WERI-Rb-1 (cell line): ENCODE measurements at regions not wholly inside any gene's neighbourhood (a gene's known extent, or its start where the extent isn't known, plus 50 kb on each side); places are given as distances from the start of the nearest gene placed in this dataset.

Source experiments
- DNase-seq: peaks from one replicate; pipeline ENCODE4 v3.0.0-alpha.2; 2020
- H3K27ac ChIP-seq: fragments of 250-450 bp; sonication (Bioruptor Pico); 2 replicates; pipeline ENCODE4 v1.5.1; 2020; ENCODE audit warnings: mild to moderate bottlenecking, moderate library complexity
- H3K27me3 ChIP-seq: fragments of 250-450 bp; sonication (Bioruptor Pico); 2 replicates; pipeline ENCODE4 v1.5.1; 2021; ENCODE audit warnings: mild to moderate bottlenecking, low read depth, moderate library complexity; ENCODE audit not compliant: insufficient read depth, severe bottlenecking
- H3K36me3 ChIP-seq: fragments of 250-450 bp; sonication (Bioruptor Pico); 2 replicates; pipeline ENCODE4 v1.5.1; 2020; ENCODE audit warnings: mild to moderate bottlenecking, moderate library complexity
- H3K4me3 ChIP-seq: 2 replicates; pipeline ENCODE4 v1.5.1; 2011; ENCODE audit warnings: low read depth, mild to moderate bottlenecking, control low read depth, low read length
- H3K9me3 ChIP-seq: fragments of 250-450 bp; sonication (Bioruptor Pico); 2 replicates; pipeline ENCODE4 v1.5.1; 2021; ENCODE audit warnings: mild to moderate bottlenecking, moderate library complexity; ENCODE audit not compliant: severe bottlenecking
- CTCF ChIP-seq: IDR thresholded peaks from 2 replicates; pipeline ENCODE4 v1.5.1; 2011; ENCODE audit warnings: low read depth, mild to moderate bottlenecking, control low read depth, inconsistent platforms, low read length

DNA sequence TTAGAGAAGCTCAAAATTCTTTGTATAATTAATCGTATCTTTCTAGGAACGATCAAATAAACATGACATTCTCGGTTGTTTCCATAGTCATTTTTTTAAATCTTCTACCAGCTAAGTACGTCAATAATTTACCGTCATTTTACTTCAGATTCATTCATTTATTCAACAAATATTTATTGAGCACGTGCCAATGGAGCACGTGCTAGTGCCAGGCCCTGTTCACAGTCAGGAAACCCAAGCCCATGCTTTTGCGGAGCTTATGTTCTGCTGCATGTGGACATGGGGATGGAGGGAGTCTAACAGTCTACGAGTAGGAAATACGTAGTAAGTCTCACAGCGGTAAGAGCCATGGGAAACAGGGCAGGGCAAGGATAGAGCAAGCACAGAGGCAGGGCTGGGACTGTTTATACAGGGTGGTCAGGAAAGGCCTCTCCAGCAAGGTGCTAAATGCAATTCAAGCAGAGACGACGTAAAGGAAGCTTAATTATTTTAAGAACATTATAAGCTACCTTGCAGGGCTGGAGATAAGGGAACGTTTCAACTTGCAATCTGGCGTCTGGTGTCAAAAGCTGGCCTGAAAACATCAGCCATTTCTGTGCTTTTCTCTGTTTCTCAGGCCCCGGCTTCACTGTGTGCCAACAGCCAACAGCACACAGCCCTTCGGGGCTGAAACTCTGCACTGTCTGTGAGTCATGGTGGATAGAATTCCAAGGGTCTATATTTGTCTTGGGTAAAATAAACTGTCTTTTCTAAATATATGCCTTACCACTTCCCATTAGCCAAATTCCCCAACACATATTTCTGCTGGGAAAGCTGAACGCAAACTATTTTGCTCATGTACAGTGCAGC, 517.1 kb upstream of the ZFP42 start:
- no peak for DNase-seq
- no peaks in the 10 kb centered on the region for H3K9me3 ChIP-seq
- H3K27me3 ChIP-seq, result peaks cover 86% of the 10 kb centered on the region
- no peaks in the 10 kb centered on the region for H3K36me3 ChIP-seq
- no peak overlapping the region for H3K4me3 ChIP-seq
- no peak for TF ChIP-seq CTCF
- H3K27ac ChIP-seq, result no peak overlapping the region

DNA sequence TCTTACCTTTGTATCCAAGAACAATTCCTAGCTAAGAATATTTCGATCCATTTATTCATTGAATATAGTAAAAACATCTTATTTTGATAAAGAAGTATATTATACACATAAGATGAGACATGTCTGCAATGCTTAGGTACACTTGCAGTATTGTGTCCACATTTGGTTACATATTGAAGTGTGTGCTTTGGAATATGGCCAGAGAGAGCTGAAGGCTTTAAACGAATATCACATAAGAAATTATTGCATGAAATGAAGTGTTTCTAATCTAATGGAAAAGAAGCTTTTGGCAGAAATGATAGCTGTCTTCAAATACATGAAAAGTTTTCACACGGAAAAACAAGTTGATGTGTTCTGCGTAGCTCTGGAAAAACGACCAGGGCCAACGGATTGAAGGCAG, 516.1 kb upstream of the ZFP42 start:
- Histone ChIP-seq H3K36me3 (no peaks in the 10 kb centered on the region), H3K4me3 (no peak overlapping the region), H3K27me3 (peaks cover 83% of the 10 kb centered on the region), H3K27ac (no peak overlapping the region), H3K9me3 (no peaks in the 10 kb centered on the region)
- no peak for TF ChIP-seq CTCF
- no peak for DNase-seq

- TF ChIP-seq CTCF, result no peak
- Histone ChIP-seq H3K36me3 (no peaks in the 10 kb centered on the region), H3K4me3 (no peak overlapping the region), H3K27ac (no peak overlapping the region), H3K9me3 (no peaks in the 10 kb centered on the region), H3K27me3 (peaks cover 82% of the 10 kb centered on the region)
- DNase-seq, result no peak
Observed at GRCh38 chr4:187480146-187481145, 515.1 kb upstream of the ZFP42 start.

DNA sequence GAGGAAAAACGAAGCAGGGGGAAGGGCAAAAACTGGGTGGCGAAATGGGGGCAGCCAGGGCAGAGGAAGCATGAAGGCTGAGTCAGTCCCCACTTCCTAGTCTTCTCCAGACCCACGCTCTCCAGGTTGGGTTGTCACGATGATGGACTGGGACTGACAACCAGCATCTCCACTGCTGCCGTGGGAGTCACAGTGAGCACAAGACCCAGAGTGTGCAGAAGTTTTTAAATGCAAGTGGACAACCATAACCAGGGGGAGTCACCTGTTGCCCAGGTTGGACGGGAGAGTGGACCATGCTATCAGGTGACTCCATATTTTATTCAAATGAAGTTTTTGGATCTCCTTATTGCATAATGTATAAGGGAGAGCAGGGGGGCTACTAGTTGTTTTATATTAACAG, 511.4 kb upstream of the ZFP42 start:
- Histone ChIP-seq H3K27me3 (peaks cover 84% of the 10 kb centered on the region), H3K4me3 (no peak overlapping the region), H3K36me3 (no peaks in the 10 kb centered on the region), H3K9me3 (no peaks in the 10 kb centered on the region), H3K27ac (no peak overlapping the region)
- no peak for TF ChIP-seq CTCF
- no peak for DNase-seq

- H3K9me3 ChIP-seq, result no peaks in the 10 kb centered on the region
- H3K36me3 ChIP-seq, result no peaks in the 10 kb centered on the region
- H3K27me3 ChIP-seq, result peaks cover 84% of the 10 kb centered on the region
- DNase-seq, result no peak
- no peak for TF ChIP-seq CTCF
- H3K27ac ChIP-seq, result no peak overlapping the region
- H3K4me3 ChIP-seq, result no peak overlapping the region
Observed at GRCh38 chr4:187485676-187486075, 509.9 kb upstream of the ZFP42 start.
